Stromal cell of bone marrow (primary cell): ENCODE measurements at regions not wholly inside any gene's neighbourhood (a gene's known extent, or its start where the extent isn't known, plus 50 kb on each side); places are given as distances from the start of the nearest gene placed in this dataset.

Experiments used
- DNase-seq: peaks from one replicate; pipeline ENCODE4 v3.0.0-alpha.2; 2012; ENCODE audit warnings: low read depth

DNA sequence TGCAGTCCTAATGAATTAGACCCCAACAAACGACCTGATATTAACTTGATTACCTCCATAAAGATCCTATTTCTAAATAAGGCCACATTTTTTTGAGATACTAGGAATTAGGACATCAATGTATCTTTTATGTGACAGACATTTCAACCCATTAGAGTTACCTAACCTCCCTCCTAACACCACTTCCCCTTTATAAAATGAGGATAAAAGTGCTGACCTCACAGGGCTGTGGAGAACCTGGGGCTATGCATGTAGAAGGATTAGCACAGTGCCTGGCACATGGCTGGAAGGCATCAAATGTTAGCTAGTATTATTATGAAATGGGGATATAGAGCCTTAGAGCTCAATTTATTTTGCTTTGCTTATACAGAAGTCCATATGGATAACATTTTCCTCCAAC is 53.5 kb upstream of the LRRN1 start:
- DNase-seq = no peak

- DNase-seq = no peak
Observed at GRCh38 chr3:3744826-3745225, 54.4 kb upstream of the LRRN1 start.

DNA sequence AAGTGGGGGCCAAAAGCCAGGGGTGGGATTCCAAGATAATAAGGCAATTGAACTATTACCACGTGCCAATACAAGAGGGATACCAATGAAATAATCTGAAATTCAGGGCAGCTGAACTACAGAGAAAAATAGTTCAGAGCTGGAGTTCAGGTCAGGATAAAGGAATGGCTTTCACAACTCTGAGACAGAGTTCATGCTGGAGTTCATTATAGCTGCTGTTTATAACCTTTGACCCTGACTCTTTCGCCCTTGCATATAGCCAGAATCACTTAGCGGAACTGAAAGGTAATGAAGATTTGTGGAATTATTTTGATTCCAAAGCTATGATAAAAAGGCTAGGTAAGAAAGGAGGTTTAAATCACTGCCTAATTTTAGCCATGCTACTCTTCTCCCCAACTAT is 55.5 kb upstream of the LRRN1 start:
- no peak for DNase-seq

GRCh38 chr3:3740061-3740460 is 59.2 kb upstream of the LRRN1 start:
- no peak for DNase-seq

DNA sequence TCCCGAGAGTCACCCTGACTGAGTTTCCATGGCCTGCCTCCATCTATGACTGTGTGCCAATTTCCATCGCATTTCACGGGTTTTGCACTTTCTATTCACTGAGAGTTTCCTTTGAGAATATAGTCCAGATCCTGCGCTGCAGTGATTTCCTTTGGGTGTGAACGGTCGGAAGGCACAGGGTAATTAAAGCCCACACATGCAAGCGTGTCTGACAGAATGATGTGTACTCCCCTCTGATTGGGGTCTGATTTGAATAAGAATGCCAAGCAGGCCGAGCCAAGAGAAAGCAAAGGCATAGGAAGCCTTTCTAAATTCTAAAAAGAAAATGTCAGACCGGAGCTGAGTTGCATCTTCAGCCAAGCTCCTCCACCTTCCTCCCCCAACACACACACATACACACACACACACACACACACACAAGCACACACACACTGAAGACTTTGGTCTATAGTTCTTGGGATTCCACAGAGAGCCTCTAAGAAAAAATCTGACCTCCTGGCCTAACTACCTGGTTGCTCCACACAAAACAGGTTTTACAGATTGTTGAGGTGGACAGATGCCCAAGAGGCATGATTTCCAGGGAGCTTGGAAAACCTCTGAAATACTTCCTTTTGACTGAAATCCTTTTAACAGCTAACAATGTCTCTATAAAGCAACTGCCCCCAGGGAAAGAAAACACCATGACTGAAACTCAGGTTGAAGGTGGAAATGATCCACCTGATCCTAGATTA is 59.7 kb upstream of the LRRN1 start:
- DNase-seq = no peak

- DNase-seq = no peak
Observed at GRCh38 chr3:3737531-3737930, 61.7 kb upstream of the LRRN1 start.

- no peak for DNase-seq
Observed at GRCh38 chr3:3735919-3736318, 63.3 kb upstream of the LRRN1 start.

- no peak for DNase-seq
Observed at GRCh38 chr3:3734881-3735280, 64.3 kb upstream of the LRRN1 start.

DNA sequence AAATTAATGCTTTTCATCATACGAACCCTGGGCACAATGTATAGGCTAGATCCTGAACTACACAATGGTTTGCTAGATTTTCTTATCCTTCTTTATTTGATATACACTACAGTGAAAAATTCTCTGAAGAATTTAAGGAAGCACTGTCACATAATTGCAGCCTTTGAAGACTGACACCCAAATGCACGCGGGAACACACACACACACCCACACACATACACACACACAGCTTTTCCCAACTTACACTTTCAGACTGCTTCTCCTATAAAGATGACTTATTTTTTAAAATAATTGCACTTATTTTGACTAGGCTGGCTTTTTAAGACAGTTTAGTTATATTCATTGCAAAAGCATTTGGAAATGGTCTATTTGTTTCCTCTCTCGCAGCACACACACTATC is 70.0 kb upstream of the LRRN1 start:
- no peak for DNase-seq

DNA sequence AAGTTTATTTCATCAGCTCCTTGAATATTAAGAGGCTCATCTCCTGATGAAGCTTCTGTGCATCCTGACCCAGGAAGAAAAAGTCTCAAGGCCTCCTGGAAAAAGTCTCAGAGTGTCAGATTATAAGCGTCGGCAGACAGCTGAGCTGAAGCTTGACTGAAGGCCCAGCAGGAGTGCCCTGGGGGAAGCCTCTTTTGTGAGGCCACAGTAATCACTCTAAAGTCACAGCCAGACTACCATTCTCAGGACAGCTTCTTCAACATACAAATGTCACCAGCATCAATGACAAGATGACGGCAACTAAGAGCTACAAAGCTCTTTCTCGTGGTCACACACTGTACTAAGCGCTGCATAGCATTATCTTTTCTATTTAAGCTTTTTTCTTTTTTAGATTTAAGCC is 72.7 kb upstream of the LRRN1 start:
- DNase-seq = no peak

DNA sequence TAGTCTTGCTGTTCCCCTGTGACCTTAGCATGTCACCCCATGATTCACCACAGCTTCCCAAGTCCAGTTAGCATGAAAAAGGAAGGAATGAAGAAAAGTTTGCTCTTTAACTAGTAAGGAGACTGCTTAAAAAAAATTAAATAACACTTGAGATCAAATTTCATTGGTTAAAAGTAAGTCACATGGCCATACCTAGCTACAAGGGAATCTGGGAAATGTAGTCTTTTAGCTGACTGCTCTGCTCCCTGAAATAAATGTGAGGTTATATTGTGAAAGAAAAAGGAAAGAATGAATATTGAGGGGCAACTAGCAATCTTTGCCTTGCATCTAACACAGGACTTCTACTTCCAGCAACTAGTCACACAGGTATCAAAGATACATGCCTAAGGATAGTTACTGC is 84.7 kb upstream of the LRRN1 start:
- DNase-seq = no peak

- no peak for DNase-seq
Observed at GRCh38 chr3:3712971-3713370, 86.3 kb upstream of the LRRN1 start.

DNA sequence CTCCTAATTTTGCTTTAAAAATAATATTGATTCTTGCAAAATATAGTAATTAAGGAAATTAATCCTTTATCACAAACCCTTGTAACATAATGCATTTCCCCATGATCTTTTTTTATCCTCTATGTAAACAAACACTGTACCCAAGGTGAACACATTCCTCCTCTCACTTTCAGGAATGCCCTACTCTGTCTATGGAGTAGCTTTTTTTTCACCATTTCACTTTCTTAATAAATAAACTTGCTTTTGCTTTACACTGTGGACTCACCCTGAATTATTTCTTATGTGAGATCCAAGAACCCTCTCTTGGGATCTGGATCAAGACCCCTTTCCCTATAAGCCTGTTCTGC is 90.5 kb upstream of the LRRN1 start:
- DNase-seq = no peak

DNA sequence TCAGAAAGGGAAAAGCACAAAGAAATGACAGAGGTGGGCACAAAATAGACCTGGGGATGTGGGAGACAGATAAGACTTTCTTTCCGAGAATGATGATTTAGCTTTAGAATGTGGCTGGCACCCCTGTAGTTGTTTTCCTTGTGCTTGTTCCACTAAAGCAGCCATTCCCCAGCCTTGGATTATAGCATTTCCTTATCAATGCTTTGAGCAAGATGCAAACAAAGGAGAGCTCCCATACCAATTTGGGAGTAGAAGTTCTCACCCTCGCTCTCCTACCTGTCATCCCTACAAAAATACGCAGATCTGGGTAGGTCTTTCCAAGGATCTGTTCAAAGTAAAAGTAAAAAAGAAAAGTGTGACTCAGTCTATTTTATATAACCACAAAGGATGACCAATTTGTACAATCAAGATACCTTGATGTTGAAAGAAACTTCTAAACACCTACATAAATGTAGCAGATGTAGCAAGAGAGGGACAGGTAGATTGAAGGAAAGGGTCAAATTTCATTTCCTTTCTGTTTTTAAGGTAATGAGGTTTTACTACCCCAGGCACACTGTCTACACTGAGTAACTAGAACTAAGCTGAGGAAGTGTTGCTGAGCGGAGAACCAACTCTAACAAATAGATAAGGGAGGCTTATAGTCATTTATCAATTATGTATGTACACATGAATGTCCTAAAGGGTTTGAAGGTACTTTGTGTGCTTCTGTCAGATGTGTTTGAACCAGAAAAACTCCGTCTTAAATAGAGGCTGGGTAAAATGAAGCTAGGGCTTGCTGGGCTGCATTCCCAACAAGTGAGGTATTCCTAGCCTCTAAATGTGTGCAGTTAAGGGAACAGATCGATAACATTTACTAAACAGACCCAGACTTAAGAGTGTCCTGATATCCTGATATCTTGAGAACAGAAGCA is 91.1 kb upstream of the LRRN1 start:
- DNase-seq = no peak

- no peak for DNase-seq
Observed at GRCh38 chr3:3705090-3705775, 94.0 kb upstream of the LRRN1 start.

GRCh38 chr3:3701949-3702348 is 97.3 kb upstream of the LRRN1 start:
- DNase-seq = no peak

DNA sequence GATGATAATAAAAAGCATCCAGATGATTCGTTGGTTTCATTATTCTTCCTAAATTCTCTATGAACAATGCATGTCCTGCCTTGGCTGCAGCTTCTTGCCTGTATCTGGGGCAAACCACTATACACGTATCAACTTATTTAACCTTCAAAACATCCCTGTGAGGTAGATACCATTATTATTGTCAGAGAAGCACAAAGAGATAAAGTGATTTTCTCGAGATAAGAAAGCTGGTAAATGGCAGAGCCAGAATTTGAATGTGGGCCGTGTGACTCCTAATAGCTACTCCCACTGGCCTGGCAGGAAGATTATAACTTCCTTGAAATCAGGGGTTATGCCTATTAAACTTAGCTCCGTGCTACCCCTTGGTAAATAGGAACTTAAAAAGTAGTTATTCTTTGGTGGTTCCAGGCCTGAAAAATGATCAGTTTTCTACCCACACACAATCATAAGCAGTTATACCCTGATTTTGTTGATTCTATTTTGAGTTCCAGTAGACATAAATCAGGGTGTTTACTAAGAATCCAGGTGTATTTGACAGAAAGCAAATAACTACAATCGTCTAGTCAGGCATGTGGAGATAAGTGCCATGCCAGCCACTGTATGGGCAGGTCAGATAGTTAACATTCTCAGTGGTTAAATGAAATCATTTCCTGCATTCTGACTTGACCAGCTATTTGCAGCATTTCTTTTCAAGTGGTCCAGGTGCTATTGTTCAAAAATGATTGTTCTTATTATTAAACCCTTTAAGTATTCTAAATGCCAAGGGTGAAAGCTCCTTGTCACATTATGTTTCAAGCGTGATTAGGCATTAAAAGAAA is 99.2 kb upstream of the LRRN1 start:
- no peak for DNase-seq

GRCh38 chr3:3699407-3699806 is 99.8 kb upstream of the LRRN1 start:
- no peak for DNase-seq

- no peak for DNase-seq
Observed at GRCh38 chr3:3696345-3696744, 102.9 kb upstream of the LRRN1 start.

DNA sequence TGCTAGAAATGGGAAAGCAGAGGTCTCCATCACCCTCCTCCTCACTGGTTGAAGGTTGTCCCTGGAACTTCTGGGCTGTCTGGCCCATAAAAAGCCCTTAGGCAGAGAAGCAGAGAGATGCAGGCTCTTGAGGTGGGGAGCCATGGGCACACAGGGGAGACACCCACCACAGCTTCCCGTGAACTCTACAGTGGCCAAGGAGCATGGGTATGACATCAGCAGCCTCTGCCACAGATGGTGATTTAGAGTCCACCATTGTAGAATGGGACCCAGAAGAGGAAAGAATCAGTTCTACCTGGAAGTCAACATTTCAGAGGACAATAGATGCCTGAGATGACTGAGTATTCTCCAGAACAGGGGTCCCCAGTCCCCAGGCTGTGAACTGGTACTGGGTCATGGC is 105.6 kb upstream of the LRRN1 start:
- DNase-seq = no peak

DNA sequence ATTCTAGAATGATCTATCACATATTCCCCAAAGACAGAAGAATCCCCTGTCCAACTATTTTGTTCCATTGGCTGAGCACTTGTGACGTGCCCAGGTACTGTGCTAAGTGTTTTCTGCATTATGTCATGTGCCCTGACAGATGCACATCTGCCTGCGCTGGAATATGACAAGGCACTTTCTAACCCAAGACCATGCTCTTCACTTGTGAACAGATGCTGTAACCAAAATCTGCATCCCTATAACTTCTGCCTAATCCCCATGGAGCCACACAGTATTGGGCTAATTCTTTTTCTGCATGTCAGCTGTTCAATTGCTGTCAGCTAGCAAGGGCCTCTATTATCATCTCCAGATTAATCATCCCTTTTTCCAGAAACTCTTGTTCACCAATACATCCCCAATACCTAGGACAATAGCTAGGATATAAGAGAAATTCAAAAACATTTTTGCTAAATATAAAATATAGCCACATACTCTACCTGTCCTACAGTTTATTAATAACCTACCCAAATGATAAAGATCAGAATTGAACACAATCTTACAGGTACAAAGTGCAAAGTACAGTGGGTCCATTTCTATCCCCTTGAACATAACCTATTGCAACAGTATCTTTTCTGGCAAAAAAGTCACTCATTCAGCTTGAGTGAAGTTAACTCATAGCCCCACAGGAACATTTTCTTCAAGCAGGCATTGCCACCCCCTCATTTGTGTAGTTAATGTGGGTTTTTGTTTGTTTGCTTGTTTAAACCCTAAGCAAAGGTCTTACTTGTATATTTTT is 109.4 kb upstream of the LRRN1 start:
- no peak for DNase-seq
